ENCODE measurements at regions not wholly inside any gene's neighbourhood (a gene's known extent, or its start where the extent isn't known, plus 50 kb on each side); places are given as distances from the start of the nearest gene placed in this dataset.

- in situ Hi-C loops (cut with HindIII; ENCODE audit: low pct_unique_long_range_greater_than_20kb, low sequenced_read_pairs), result no loop called here
- DNase-seq (ENCODE audit: low read depth), result no peak
These were observed 486.5 kb downstream of the TDRD15 start for GRCh38 chr2:21610304-21610703.

GRCh38 chr2:21617885-21618434 lies 494.2 kb downstream of the TDRD15 start:
- in situ Hi-C loops (cut with HindIII; ENCODE audit: low pct_unique_long_range_greater_than_20kb, low sequenced_read_pairs), result no loop called here
- DNase-seq (ENCODE audit: low read depth), result no peak

- DNase-seq (ENCODE audit: low read depth), result no peak
- in situ Hi-C loops (cut with HindIII; ENCODE audit: low pct_unique_long_range_greater_than_20kb, low sequenced_read_pairs), result no loop called here
These were observed 497.0 kb downstream of the TDRD15 start for GRCh38 chr2:21620771-21621170.

- in situ Hi-C loops (cut with HindIII; ENCODE audit: low pct_unique_long_range_greater_than_20kb, low sequenced_read_pairs), result no loop called here
- DNase-seq (ENCODE audit: low read depth), result no peak
These were observed 504.2 kb downstream of the TDRD15 start for GRCh38 chr2:21627938-21628337.

- in situ Hi-C loops (cut with HindIII; ENCODE audit: low pct_unique_long_range_greater_than_20kb, low sequenced_read_pairs), result no loop called here
- no peak for DNase-seq (ENCODE audit: low read depth)
These were observed 509.2 kb downstream of the TDRD15 start for GRCh38 chr2:21633015-21633414.

GRCh38 chr2:21633466-21633865 lies 509.7 kb downstream of the TDRD15 start:
- no peak for DNase-seq (ENCODE audit: low read depth)

GRCh38 chr2:21633911-21634310 lies 510.1 kb downstream of the TDRD15 start:
- in situ Hi-C loops (cut with HindIII; ENCODE audit: low pct_unique_long_range_greater_than_20kb, low sequenced_read_pairs), result no loop called here

More at GRCh38 chr2:21633466-21633865, 509.7 kb downstream of the TDRD15 start:
- in situ Hi-C loops (cut with HindIII; ENCODE audit: low pct_unique_long_range_greater_than_20kb, low sequenced_read_pairs), result no loop called here

GRCh38 chr2:21640046-21640445 lies 516.3 kb downstream of the TDRD15 start:
- in situ Hi-C loops (cut with HindIII; ENCODE audit: low pct_unique_long_range_greater_than_20kb, low sequenced_read_pairs), result no loop called here
- no peak for DNase-seq (ENCODE audit: low read depth)

More at GRCh38 chr2:21633911-21634310, 510.1 kb downstream of the TDRD15 start:
- no peak for DNase-seq (ENCODE audit: low read depth)

GRCh38 chr2:21642647-21643046 lies 518.9 kb downstream of the TDRD15 start:
- DNase-seq (ENCODE audit: low read depth), result no peak
- in situ Hi-C loops (cut with HindIII; ENCODE audit: low pct_unique_long_range_greater_than_20kb, low sequenced_read_pairs), result no loop called here

GRCh38 chr2:21643180-21643579 lies 519.4 kb downstream of the TDRD15 start:
- in situ Hi-C loops (cut with HindIII; ENCODE audit: low pct_unique_long_range_greater_than_20kb, low sequenced_read_pairs), result no loop called here
- no peak for DNase-seq (ENCODE audit: low read depth)

- in situ Hi-C loops (cut with HindIII; ENCODE audit: low pct_unique_long_range_greater_than_20kb, low sequenced_read_pairs), result no loop called here
- no peak for DNase-seq (ENCODE audit: low read depth)
These were observed 520.5 kb downstream of the TDRD15 start for GRCh38 chr2:21644266-21644665.

- DNase-seq (ENCODE audit: low read depth), result no peak
- in situ Hi-C loops (cut with HindIII; ENCODE audit: low pct_unique_long_range_greater_than_20kb, low sequenced_read_pairs), result no loop called here
These were observed 522.6 kb downstream of the TDRD15 start for GRCh38 chr2:21646345-21646744.

GRCh38 chr2:21650569-21650968 lies 526.8 kb downstream of the TDRD15 start:
- in situ Hi-C loops (cut with HindIII; ENCODE audit: low pct_unique_long_range_greater_than_20kb, low sequenced_read_pairs), result no loop called here

GRCh38 chr2:21655136-21655535 lies 531.4 kb downstream of the TDRD15 start:
- no peak for DNase-seq (ENCODE audit: low read depth)
- in situ Hi-C loops (cut with HindIII; ENCODE audit: low pct_unique_long_range_greater_than_20kb, low sequenced_read_pairs), result no loop called here

More at GRCh38 chr2:21650569-21650968, 526.8 kb downstream of the TDRD15 start:
- no peak for DNase-seq (ENCODE audit: low read depth)

GRCh38 chr2:21656330-21657075 lies 532.7 kb downstream of the TDRD15 start:
- no peak for DNase-seq (ENCODE audit: low read depth)
- in situ Hi-C loops (cut with HindIII; ENCODE audit: low pct_unique_long_range_greater_than_20kb, low sequenced_read_pairs), result no loop called here

- no peak for DNase-seq (ENCODE audit: low read depth)
- in situ Hi-C loops (cut with HindIII; ENCODE audit: low pct_unique_long_range_greater_than_20kb, low sequenced_read_pairs), result no loop called here
These were observed 533.7 kb downstream of the TDRD15 start for GRCh38 chr2:21657445-21657844.

- in situ Hi-C loops (cut with HindIII; ENCODE audit: low pct_unique_long_range_greater_than_20kb, low sequenced_read_pairs), result no loop called here
- DNase-seq (ENCODE audit: low read depth), result no peak
These were observed 534.5 kb downstream of the TDRD15 start for GRCh38 chr2:21658269-21658668.

GRCh38 chr2:21658907-21659477 lies 535.2 kb downstream of the TDRD15 start:
- in situ Hi-C loops (cut with HindIII; ENCODE audit: low pct_unique_long_range_greater_than_20kb, low sequenced_read_pairs), result no loop called here
- no peak for DNase-seq (ENCODE audit: low read depth)

GRCh38 chr2:21664083-21664482 lies 540.3 kb downstream of the TDRD15 start:
- no peak for DNase-seq (ENCODE audit: low read depth)
- in situ Hi-C loops (cut with HindIII; ENCODE audit: low pct_unique_long_range_greater_than_20kb, low sequenced_read_pairs), result no loop called here

- DNase-seq (ENCODE audit: low read depth), result no peak
- in situ Hi-C loops (cut with HindIII; ENCODE audit: low pct_unique_long_range_greater_than_20kb, low sequenced_read_pairs), result no loop called here
These were observed 543.9 kb downstream of the TDRD15 start for GRCh38 chr2:21667638-21668037.
